ENCODE measurements at regions not wholly inside any gene's neighbourhood (a gene's known extent, or its start where the extent isn't known, plus 50 kb on each side); places are given as distances from the start of the nearest gene placed in this dataset.

DNA sequence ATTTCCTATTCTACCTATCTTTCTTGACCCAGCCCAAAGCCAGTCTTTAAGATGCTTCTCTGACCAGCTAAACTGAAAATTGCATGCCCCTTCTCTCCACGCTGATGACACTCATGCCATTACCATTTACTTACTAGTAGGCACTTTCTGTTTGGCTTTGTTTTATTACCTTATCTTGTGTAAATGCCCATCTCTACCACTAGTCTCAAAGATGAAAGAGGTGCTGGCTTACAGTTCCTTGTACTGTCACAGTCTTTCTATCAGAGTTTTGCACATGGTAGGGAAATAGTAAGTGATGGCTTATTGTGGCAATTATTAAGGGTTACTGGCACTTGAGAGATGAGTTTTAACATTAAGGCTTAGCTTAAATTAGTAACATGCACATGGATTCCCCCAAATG, 352.1 kb downstream of the RBM43 start:
- TF ChIP-seq ZC3H10 (CRISPR knock-in tag; IDR thresholded peaks at IDR 0.05): no peak
- no peak for TF ChIP-seq ARNTL (CRISPR knock-in tag; IDR thresholded peaks at IDR 0.05; ENCODE audit: borderline replicate concordance, low read depth)
- no peak for TF ChIP-seq OSR1 (CRISPR knock-in tag; IDR thresholded peaks at IDR 0.05)
- no peak for TF ChIP-seq ZFP30 (CRISPR knock-in tag; IDR thresholded peaks at IDR 0.05)
- TF ChIP-seq ZFP3 (CRISPR knock-in tag; IDR thresholded peaks at IDR 0.05): no peak
- TF ChIP-seq, protein P1, sequence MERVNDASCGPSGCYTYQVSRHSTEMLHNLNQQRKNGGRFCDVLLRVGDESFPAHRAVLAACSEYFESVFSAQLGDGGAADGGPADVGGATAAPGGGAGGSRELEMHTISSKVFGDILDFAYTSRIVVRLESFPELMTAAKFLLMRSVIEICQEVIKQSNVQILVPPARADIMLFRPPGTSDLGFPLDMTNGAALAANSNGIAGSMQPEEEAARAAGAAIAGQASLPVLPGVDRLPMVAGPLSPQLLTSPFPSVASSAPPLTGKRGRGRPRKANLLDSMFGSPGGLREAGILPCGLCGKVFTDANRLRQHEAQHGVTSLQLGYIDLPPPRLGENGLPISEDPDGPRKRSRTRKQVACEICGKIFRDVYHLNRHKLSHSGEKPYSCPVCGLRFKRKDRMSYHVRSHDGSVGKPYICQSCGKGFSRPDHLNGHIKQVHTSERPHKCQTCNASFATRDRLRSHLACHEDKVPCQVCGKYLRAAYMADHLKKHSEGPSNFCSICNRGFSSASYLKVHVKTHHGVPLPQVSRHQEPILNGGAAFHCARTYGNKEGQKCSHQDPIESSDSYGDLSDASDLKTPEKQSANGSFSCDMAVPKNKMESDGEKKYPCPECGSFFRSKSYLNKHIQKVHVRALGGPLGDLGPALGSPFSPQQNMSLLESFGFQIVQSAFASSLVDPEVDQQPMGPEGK (CRISPR knock-in tag; IDR thresholded peaks at IDR 0.05; ENCODE audit: borderline replicate concordance): no peak
- no peak for TF ChIP-seq BACH2 (CRISPR knock-in tag; IDR thresholded peaks at IDR 0.05; ENCODE audit: borderline replicate concordance)
